GM18870 (cell line): ENCODE measurements at regions not wholly inside any gene's neighbourhood (a gene's known extent, or its start where the extent isn't known, plus 50 kb on each side); places are given as distances from the start of the nearest gene placed in this dataset.

Source experiments
- ATAC-seq: cut with Tn5 transposase; IDR thresholded peaks from one replicate; pipeline ENCODE4 v1.9.1; 2021; ENCODE audit warnings: moderate library complexity; ENCODE audit not compliant: unreplicated experiment

GRCh38 chr10:131519723-131520605 is 208.4 kb upstream of the TCERG1L start:
- no peak for ATAC-seq

- no peak for ATAC-seq
These were observed 220.0 kb upstream of the TCERG1L start for GRCh38 chr10:131531265-131532190.

GRCh38 chr10:131532291-131532690 is 220.8 kb upstream of the TCERG1L start:
- ATAC-seq: no peak

GRCh38 chr10:131532745-131533341 is 221.3 kb upstream of the TCERG1L start:
- no peak for ATAC-seq

GRCh38 chr10:131533846-131534526 is 222.5 kb upstream of the TCERG1L start:
- ATAC-seq: no peak

GRCh38 chr10:131534836-131535235 is 223.3 kb upstream of the TCERG1L start:
- ATAC-seq: no peak

GRCh38 chr10:131536676-131537075 is 225.2 kb upstream of the TCERG1L start:
- no peak for ATAC-seq

- no peak for ATAC-seq
These were observed 225.8 kb upstream of the TCERG1L start for GRCh38 chr10:131537281-131537680.

- ATAC-seq: no peak
These were observed 233.0 kb upstream of the TCERG1L start for GRCh38 chr10:131544495-131544894.

- ATAC-seq: no peak
These were observed 234.7 kb upstream of the TCERG1L start for GRCh38 chr10:131546086-131546810.

- no peak for ATAC-seq
These were observed 235.7 kb upstream of the TCERG1L start for GRCh38 chr10:131547129-131547799.

- no peak for ATAC-seq
These were observed 236.7 kb upstream of the TCERG1L start for GRCh38 chr10:131548176-131548575.

- no peak for ATAC-seq
These were observed 237.6 kb upstream of the TCERG1L start for GRCh38 chr10:131549116-131549515.

- no peak for ATAC-seq
These were observed 241.6 kb upstream of the TCERG1L start for GRCh38 chr10:131553121-131553520.

GRCh38 chr10:131553581-131553980 is 242.1 kb upstream of the TCERG1L start:
- ATAC-seq: no peak

- ATAC-seq: no peak
These were observed 243.3 kb upstream of the TCERG1L start for GRCh38 chr10:131554821-131555220.

GRCh38 chr10:131555406-131555805 is 243.9 kb upstream of the TCERG1L start:
- no peak for ATAC-seq

GRCh38 chr10:131556061-131556896 is 244.8 kb upstream of the TCERG1L start:
- no peak for ATAC-seq
